NCI-H2107 treated with DMSO at 0.1 percent for 48 hours (cell line): ENCODE measurements at regions not wholly inside any gene's neighbourhood (a gene's known extent, or its start where the extent isn't known, plus 50 kb on each side); places are given as distances from the start of the nearest gene placed in this dataset.
A peak's percentile ranks its signal among the peaks of the same experiment; 100 is the strongest.

Source experiments
- DNase-seq: peaks from one replicate; lab custom pipeline; 2025; ENCODE audit not compliant: unreplicated experiment; lab: John Stamatoyannopoulos, UW

- DNase-seq, result no peak
These were observed 821.3 kb upstream of the TYRP1 start for GRCh38 chr9:11871852-11872251.

DNA sequence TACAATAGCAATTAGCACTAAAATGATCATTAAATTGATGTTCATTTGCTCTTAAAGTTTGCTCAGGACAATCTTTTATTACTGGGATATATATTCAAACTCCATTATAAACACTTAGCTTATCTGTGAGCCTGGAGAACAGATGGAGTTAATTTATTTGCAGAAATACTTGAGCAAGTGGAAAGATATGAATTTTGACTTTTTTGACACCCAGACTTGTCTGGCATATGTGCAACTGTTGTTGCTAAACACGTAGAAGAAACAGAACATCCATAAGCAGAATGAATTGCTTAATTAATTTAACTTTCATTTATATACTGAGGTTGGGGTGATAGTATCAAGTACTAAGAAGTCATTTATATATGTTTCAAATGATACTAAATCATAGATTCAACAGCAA lies 820.7 kb upstream of the TYRP1 start:
- DNase-seq, result no peak

DNA sequence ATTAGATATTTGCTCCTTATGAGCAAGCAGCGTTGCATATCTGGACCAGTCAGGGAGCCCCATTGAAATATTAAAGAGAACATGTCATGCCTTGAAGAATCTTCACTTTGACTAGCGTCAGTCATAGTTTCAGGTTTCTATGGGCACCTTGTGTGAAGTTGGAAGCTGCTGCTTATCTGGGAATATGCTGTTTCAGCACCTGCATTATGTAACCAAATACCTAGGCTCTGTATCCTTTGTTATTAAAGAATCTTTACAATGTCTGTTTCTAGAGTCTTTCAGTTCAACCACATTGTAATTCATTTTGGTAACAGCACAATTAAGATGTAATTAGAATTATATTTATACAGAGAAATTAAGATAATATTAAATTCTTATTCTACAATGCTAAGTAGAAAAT lies 818.8 kb upstream of the TYRP1 start:
- peak; percentile 2 for DNase-seq

GRCh38 chr9:11892401-11892800 lies 800.8 kb upstream of the TYRP1 start:
- no peak for DNase-seq

- DNase-seq, result no peak
These were observed 799.9 kb upstream of the TYRP1 start for GRCh38 chr9:11893331-11893730.

DNA sequence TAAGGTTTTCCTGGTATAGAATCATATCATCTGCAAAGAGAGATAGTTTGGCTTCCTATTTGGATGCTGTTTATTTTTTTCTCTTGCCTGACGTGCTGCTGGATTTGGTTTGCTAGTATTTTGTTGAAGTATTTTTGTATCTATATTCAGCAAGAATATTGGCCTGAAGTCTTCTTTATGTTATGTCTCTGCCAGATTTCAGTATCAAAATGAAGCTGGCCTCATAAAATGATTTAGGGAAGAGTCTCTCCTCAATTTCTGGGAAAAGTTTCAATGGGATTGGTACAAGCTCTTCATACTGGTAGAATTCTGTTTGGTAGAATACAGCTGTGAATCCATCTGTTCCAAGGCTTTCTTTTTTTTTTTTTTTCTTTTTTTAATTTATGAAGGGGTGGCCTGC lies 799.0 kb upstream of the TYRP1 start:
- DNase-seq, result no peak

- DNase-seq, result no peak
These were observed 790.6 kb upstream of the TYRP1 start for GRCh38 chr9:11902610-11903009.

DNA sequence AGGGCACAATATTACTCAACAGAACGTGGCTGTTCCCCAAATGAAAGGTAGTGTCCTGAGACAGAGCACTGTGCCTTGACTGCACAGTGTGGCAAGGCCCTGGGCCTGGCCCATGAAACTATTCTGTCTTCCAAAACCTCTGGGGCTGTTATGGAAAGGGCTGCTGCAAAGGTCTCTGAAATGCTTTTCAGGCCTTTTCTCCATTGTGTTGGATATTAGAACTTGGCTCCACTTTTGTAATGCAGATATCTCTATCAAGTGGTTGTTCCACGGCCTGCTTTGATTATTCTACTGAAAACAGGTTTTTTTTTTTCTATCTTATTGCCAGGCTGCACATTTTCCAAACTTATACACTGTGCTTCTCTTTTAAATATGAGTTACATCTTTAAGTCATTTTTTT lies 777.5 kb upstream of the TYRP1 start:
- no peak for DNase-seq

GRCh38 chr9:11928871-11929321 lies 764.3 kb upstream of the TYRP1 start:
- no peak for DNase-seq

GRCh38 chr9:11931109-11931508 lies 762.1 kb upstream of the TYRP1 start:
- DNase-seq, result no peak

DNA sequence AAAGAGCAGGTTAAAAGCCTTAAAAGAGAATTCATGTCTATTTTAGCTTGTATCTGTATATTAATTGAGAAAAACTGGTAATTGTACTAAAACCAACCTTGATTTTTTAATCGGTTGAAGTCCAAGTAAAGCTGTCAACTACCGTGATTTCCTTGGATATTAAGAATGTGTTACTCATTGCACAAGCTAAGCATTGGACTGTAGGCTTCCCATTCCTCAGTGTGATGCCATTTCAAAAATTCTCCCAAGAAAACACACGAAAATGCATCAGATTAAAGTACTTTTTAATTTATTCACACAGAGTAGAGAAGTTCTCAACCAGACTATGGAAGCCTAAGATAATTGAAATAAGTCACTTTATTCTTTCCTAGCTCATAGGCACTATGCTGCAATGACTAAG lies 761.4 kb upstream of the TYRP1 start:
- DNase-seq, result no peak

GRCh38 chr9:11933926-11934325 lies 759.3 kb upstream of the TYRP1 start:
- DNase-seq, result peak; percentile 53

DNA sequence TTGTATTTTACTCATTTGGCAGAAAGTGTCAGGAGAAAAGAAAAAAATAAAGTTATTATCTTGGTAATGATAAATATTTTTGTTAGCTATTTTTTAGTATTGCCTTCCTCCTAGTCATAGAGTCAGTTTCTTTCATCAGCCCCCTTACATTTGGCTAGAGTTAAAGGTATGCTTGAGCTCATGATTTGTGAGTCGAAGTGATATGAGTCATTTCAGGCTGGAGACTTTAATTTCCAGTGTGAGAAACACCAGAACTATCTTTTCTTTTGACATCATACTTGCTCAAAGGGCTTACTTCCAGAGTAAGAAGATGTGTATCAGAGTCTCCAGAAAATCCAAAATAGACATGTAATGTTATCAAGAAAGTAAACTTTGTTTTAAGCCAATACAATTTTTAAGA lies 746.7 kb upstream of the TYRP1 start:
- DNase-seq, result no peak

DNA sequence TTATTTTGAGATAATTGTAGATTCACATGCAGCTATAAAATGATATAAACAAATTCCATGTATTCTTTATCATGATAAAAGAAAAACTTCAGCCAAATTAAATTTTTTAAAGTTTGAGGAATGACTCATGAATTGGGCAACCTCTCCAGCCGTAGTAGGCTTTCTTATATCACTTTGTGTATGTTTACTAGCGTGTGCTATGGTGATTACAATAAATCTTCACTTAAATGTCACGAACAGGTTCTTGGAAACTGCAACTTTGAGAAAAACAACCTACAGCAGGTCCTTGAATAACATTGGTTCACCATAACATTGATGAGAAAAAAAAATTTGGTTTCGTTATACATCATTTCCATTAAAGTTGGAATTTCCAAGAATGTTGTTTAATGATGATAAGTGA lies 730.9 kb upstream of the TYRP1 start:
- no peak for DNase-seq

DNA sequence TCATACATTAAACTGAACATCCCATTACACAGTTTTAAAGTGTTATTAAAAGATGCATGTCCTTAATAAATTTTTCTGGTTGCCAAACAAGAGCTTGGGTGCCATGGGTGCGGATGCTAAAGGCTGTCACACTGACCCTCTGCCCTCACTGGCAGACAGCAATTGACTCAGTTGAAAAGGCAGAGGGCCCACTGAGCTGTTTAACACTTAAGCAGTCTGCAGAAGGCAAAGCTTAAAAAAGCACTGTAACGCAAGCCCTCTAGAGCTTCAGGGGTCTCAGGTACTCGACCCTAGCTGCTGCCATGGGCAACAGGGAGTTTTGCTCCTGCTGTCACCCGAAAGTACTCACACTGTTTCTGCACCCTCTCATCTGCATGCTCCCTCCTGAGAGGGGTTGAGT lies 726.4 kb upstream of the TYRP1 start:
- no peak for DNase-seq

- no peak for DNase-seq
These were observed 724.6 kb upstream of the TYRP1 start for GRCh38 chr9:11968631-11969030.

GRCh38 chr9:11973011-11973410 lies 720.2 kb upstream of the TYRP1 start:
- no peak for DNase-seq

- no peak for DNase-seq
These were observed 719.7 kb upstream of the TYRP1 start for GRCh38 chr9:11973511-11973910.

GRCh38 chr9:11992866-11993265 lies 700.3 kb upstream of the TYRP1 start:
- no peak for DNase-seq

- no peak for DNase-seq
These were observed 678.7 kb upstream of the TYRP1 start for GRCh38 chr9:12014488-12014887.

DNA sequence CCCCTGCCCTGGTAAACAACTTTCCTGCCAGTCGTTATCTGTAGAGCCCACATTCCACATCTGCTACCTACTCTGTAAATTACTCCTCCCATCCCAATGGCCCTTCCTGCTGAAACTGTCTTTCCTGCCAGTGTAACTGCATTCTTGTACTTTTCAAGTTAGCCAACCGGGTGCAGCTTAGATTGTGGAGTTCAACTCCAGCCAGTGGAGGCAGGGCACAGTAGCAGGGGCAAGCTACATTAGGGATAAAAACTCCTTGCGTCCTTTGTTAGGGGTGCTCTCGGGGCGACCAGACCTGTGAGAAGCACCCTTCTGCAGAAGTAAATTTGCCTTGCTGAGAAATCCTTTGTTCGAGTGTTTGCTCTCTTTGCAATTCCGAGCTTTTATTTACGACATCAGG lies 639.0 kb upstream of the TYRP1 start:
- no peak for DNase-seq

- no peak for DNase-seq
These were observed 636.3 kb upstream of the TYRP1 start for GRCh38 chr9:12056874-12057273.

GRCh38 chr9:12060067-12060466 lies 633.1 kb upstream of the TYRP1 start:
- no peak for DNase-seq

GRCh38 chr9:12060811-12061210 lies 632.4 kb upstream of the TYRP1 start:
- DNase-seq, result no peak
